Thoracic aorta (tissue), 2 donors: ENCODE measurements at regions not wholly inside any gene's neighbourhood (a gene's known extent, or its start where the extent isn't known, plus 50 kb on each side); places are given as distances from the start of the nearest gene placed in this dataset.

Experiments used
- ATAC-seq: fragments of 150-250 bp; one replicate; pipeline ENCODE4 v1.8.0; 2017; ENCODE audit warnings: low read depth; ENCODE audit not compliant: insufficient number of reproducible peaks, low FRiP score
- DNase-seq: peaks from one replicate; pipeline ENCODE4 v3.0.0-alpha.2; 2020; ENCODE audit warnings: low spot score
- H3K27ac ChIP-seq, 2 donors: fragments of 200-600 bp; sonication (generic); 1 replicate in 1 of 2; 2 replicates in 1 of 2; pipeline ENCODE4 v1.5.1; 2016; ENCODE audit warnings: mild to moderate bottlenecking in 2 of 2, moderate library complexity in 2 of 2
- H3K27me3 ChIP-seq: fragments of 200-600 bp; sonication (generic); replicated peaks from 2 replicates; pipeline ENCODE4 v1.6.0; 2016; ENCODE audit warnings: mild to moderate bottlenecking; ENCODE audit not compliant: insufficient read depth
- H3K36me3 ChIP-seq: fragments of 200-600 bp; sonication (generic); one replicate; pipeline ENCODE4 v1.5.1; 2016
- H3K4me1 ChIP-seq, 2 donors: fragments of 200-600 bp; sonication (generic); 1 replicate in 1 of 2; 2 replicates in 1 of 2; pipeline versions ENCODE4 v1.5.1 to v1.6.0; 2016; ENCODE audit warnings: low read depth in 2 of 2, mild to moderate bottlenecking in 1 of 2; ENCODE audit not compliant: control insufficient read depth in 1 of 2
- H3K4me3 ChIP-seq: fragments of 200-600 bp; sonication (generic); 2 replicates; pipeline ENCODE4 v1.5.1; 2016; ENCODE audit warnings: mild to moderate bottlenecking
- H3K9me3 ChIP-seq: fragments of 200-600 bp; sonication (generic); 2 replicates; pipeline ENCODE4 v1.5.1; 2016
- TF ChIP-seq, protein P1 (sequence below): fragments of 200-600 bp; sonication (generic); IDR thresholded peaks from one replicate; pipeline ENCODE4 v1.5.1; 2019; ENCODE audit warnings: antibody characterized with exemption

DNA sequence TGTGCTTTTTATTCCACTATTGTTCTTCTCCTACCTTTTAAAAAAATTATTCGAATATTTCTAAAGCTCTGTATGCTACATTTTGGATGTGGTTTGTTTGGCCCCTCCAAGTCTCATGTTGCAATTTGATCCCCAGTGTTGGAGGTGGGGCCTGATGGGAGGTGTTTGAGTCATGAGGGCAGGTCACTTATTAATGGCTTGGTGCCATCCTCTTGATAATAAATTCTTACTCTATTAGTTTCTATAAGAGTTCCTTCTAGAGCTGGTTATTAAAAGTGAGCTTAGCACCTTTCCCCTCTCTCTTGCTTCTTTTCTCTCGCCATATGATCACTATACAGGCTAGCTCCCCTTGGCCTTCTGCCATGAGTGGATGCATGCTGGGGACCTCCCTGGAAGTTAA is 445.6 kb upstream of the PDE3A start:
- no peaks in the 10 kb centered on the region for H3K27me3 ChIP-seq

DNA sequence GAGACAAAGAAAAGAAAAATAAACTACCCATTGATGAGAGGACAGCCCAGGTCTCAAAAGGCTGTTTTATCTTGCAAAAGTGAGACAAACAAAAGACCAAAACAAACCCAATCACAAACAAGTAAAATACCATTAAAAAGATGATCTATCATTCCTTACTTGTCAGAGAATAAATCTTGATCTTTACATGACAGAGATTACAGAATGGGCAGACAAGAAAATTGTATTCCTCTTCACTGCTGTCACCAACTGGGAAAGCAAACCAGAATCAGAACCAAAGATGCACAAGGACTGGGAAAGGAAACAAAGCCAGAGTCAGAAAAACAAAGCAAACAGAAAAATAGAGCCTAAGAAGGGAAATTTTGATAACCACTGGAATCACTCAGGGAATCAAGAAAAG is 444.0 kb upstream of the PDE3A start:
- H3K4me3 ChIP-seq = no peak overlapping the region
- TF ChIP-seq, protein P1, sequence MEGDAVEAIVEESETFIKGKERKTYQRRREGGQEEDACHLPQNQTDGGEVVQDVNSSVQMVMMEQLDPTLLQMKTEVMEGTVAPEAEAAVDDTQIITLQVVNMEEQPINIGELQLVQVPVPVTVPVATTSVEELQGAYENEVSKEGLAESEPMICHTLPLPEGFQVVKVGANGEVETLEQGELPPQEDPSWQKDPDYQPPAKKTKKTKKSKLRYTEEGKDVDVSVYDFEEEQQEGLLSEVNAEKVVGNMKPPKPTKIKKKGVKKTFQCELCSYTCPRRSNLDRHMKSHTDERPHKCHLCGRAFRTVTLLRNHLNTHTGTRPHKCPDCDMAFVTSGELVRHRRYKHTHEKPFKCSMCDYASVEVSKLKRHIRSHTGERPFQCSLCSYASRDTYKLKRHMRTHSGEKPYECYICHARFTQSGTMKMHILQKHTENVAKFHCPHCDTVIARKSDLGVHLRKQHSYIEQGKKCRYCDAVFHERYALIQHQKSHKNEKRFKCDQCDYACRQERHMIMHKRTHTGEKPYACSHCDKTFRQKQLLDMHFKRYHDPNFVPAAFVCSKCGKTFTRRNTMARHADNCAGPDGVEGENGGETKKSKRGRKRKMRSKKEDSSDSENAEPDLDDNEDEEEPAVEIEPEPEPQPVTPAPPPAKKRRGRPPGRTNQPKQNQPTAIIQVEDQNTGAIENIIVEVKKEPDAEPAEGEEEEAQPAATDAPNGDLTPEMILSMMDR = no peak
- no peaks in the 10 kb centered on the region for H3K27me3 ChIP-seq
- peaks cover 5 to 25% of the 10 kb centered on the region in 2 donors for H3K4me1 ChIP-seq
- H3K27ac ChIP-seq = no peak overlapping the region
- DNase-seq (no peak), ATAC-seq (no peak)
- no peaks in the 10 kb centered on the region for H3K36me3 ChIP-seq
- H3K9me3 ChIP-seq = no peaks in the 10 kb centered on the region

More for the DNA sequence above, 445.6 kb upstream of the PDE3A start:
- peaks cover 5 to 22% of the 10 kb centered on the region in 2 donors for H3K4me1 ChIP-seq
- TF ChIP-seq, protein P1 = no peak
- H3K9me3 ChIP-seq = no peaks in the 10 kb centered on the region
- no peak overlapping the region for H3K27ac ChIP-seq
- no peak overlapping the region for H3K4me3 ChIP-seq
- H3K36me3 ChIP-seq = no peaks in the 10 kb centered on the region
- DNase-seq (no peak), ATAC-seq (no peak)

DNA sequence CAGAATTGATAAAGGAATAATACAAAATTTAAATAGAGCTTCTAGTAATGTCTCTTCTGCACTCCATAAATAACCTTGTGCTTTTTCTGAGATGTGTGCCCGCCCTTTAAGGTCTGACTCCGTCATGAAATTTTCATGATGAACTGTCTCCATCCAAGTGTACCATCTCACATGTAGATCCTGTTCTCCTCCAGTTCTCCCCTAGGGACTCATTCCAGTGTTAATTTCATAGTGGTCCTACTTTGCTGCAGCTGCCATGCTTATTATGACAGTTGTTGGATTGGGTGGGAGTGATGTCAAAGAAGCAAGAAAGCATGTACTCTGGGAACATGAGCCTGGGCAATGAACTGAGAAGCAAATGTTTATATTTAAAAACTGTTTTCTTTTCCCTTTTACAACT is 442.5 kb upstream of the PDE3A start:
- H3K9me3 ChIP-seq = no peaks in the 10 kb centered on the region
- no peak overlapping the region for H3K27ac ChIP-seq
- DNase-seq (no peak), ATAC-seq (no peak)
- TF ChIP-seq, protein P1 = no peak
- no peak overlapping the region for H3K4me3 ChIP-seq
- H3K27me3 ChIP-seq = no peaks in the 10 kb centered on the region
- H3K36me3 ChIP-seq = no peaks in the 10 kb centered on the region
- H3K4me1 ChIP-seq = peaks cover 5 to 25% of the 10 kb centered on the region in 2 donors

DNA sequence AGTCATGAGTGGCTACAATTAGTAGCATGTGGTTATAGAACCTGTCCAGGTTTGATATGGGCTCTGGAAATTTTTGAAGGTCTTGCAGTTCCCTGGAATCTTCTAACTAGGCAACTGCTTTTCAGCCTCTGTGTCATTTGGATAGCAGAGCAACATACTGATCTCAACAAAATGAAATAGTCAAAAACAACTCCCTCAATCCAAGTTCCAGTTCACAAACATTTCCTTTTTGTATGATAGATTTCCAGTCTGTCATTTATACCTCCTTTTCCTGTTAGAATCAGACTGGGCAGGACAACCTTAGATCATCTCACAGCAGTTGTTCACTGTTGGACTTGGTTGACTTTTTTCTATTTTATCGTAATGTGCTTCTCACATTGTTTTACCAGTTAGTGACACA is 442.1 kb upstream of the PDE3A start:
- Histone ChIP-seq H3K9me3 (no peaks in the 10 kb centered on the region), H3K4me3 (no peak overlapping the region), H3K27me3 (no peaks in the 10 kb centered on the region), H3K4me1 (peaks cover 5 to 25% of the 10 kb centered on the region in 2 donors), H3K27ac (no peak overlapping the region), H3K36me3 (no peaks in the 10 kb centered on the region)
- DNase-seq (no peak), ATAC-seq (no peak)
- TF ChIP-seq, protein P1 = no peak

DNA sequence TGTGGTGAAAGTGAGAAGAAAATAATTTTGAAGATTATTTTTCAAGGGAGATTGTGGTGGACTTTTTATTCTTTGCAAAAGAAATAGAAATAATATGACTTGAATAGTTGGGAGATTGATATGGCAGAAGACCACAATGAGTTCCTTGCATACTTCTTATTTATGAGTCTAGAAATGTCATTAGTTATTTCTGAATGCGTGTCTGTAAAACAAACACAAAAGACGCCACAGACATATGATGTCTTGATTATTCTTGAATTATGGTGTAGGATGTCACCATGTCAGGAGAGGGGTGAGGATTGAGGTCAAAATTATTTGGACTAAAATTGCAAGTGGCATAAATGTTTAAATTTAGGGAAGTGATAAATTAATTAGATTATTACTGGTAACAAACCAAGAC is 440.7 kb upstream of the PDE3A start:
- ATAC-seq = no peak
- Histone ChIP-seq H3K9me3 (no peaks in the 10 kb centered on the region), H3K4me1 (peaks cover 5 to 25% of the 10 kb centered on the region in 2 donors), H3K27ac (no peak overlapping the region), H3K4me3 (no peak overlapping the region), H3K36me3 (no peaks in the 10 kb centered on the region), H3K27me3 (no peaks in the 10 kb centered on the region)
- no peak for DNase-seq
- TF ChIP-seq, protein P1 = no peak
